ENCODE measurements at regions not wholly inside any gene's neighbourhood (a gene's known extent, or its start where the extent isn't known, plus 50 kb on each side); places are given as distances from the start of the nearest gene placed in this dataset.

DNA sequence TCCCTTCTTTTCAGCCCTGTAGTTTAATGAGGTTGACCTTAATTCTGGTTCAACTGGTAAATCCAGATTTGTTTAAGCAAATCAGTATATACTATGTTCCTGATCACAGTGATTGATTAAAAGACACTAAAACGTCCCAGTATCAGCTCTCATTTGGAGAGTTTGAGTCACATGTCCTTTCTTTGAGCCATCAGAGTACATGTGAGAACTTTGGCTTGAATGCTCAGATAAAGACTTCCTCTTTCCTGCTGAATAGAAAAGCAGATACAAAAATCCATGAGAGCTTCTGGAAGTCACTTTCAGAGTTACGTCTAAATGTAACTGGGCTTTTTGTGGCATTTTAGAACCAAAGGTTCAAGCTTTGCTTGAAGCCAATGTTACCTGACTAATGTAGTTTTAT is 341.8 kb upstream of the SATB1 start:
- TF ChIP-seq CTCF (IDR thresholded peaks at IDR 0.05), result no peak
- TF ChIP-seq ZFX (IDR thresholded peaks at IDR 0.05; ENCODE audit: borderline replicate concordance), result no peak
